ENCODE measurements at regions not wholly inside any gene's neighbourhood (a gene's known extent, or its start where the extent isn't known, plus 50 kb on each side); places are given as distances from the start of the nearest gene placed in this dataset.

- H3K4me3 Mint-ChIP-seq = no peak overlapping the region
- no peaks in the 10 kb centered on the region for H3K9me3 Mint-ChIP-seq
- H3K27me3 Mint-ChIP-seq = peaks cover 5% of the 10 kb centered on the region
- no peak overlapping the region for H3K27ac Mint-ChIP-seq
- no peaks in the 10 kb centered on the region for H3K4me1 Mint-ChIP-seq
- no peaks in the 10 kb centered on the region for H3K36me3 Mint-ChIP-seq
These were observed 49.9 kb upstream of the MAFB start for GRCh38 chr20:40738976-40739375.

GRCh38 chr20:40739841-40740240 lies 50.8 kb upstream of the MAFB start:
- Mint-ChIP-seq H3K27me3 (peaks cover 3% of the 10 kb centered on the region), H3K27ac (no peak overlapping the region), H3K9me3 (no peaks in the 10 kb centered on the region), H3K4me1 (no peaks in the 10 kb centered on the region), H3K36me3 (no peaks in the 10 kb centered on the region), H3K4me3 (no peak overlapping the region)

GRCh38 chr20:40741507-40742106 lies 52.6 kb upstream of the MAFB start:
- no peak overlapping the region for H3K27ac Mint-ChIP-seq

GRCh38 chr20:40743141-40743775 lies 54.2 kb upstream of the MAFB start:
- no peaks in the 10 kb centered on the region for H3K36me3 Mint-ChIP-seq
- no peak overlapping the region for H3K27ac Mint-ChIP-seq
- peaks cover 1% of the 10 kb centered on the region for H3K27me3 Mint-ChIP-seq
- no peak overlapping the region for H3K4me3 Mint-ChIP-seq
- H3K9me3 Mint-ChIP-seq = no peaks in the 10 kb centered on the region
- H3K4me1 Mint-ChIP-seq = no peaks in the 10 kb centered on the region

More at GRCh38 chr20:40741507-40742106, 52.6 kb upstream of the MAFB start:
- Mint-ChIP-seq H3K4me1 (no peaks in the 10 kb centered on the region), H3K36me3 (no peaks in the 10 kb centered on the region), H3K4me3 (no peak overlapping the region), H3K27me3 (peaks cover 3% of the 10 kb centered on the region), H3K9me3 (no peaks in the 10 kb centered on the region)

GRCh38 chr20:40744072-40744817 lies 55.2 kb upstream of the MAFB start:
- Mint-ChIP-seq H3K9me3 (no peaks in the 10 kb centered on the region), H3K4me3 (no peak overlapping the region), H3K36me3 (no peaks in the 10 kb centered on the region), H3K4me1 (no peaks in the 10 kb centered on the region), H3K27ac (no peak overlapping the region), H3K27me3 (peaks cover 1% of the 10 kb centered on the region)

GRCh38 chr20:40744818-40745175 lies 55.8 kb upstream of the MAFB start:
- peaks cover 1% of the 10 kb centered on the region for H3K27me3 Mint-ChIP-seq
- H3K9me3 Mint-ChIP-seq = no peaks in the 10 kb centered on the region
- no peak overlapping the region for H3K27ac Mint-ChIP-seq
- no peaks in the 10 kb centered on the region for H3K4me1 Mint-ChIP-seq
- no peaks in the 10 kb centered on the region for H3K36me3 Mint-ChIP-seq
- H3K4me3 Mint-ChIP-seq = no peak overlapping the region

GRCh38 chr20:40746251-40746650 lies 57.2 kb upstream of the MAFB start:
- Mint-ChIP-seq H3K36me3 (no peaks in the 10 kb centered on the region), H3K4me3 (no peak overlapping the region), H3K4me1 (no peaks in the 10 kb centered on the region), H3K9me3 (no peaks in the 10 kb centered on the region), H3K27me3 (peaks cover 1% of the 10 kb centered on the region), H3K27ac (no peak overlapping the region)

- Mint-ChIP-seq H3K4me1 (no peaks in the 10 kb centered on the region), H3K27me3 (peaks cover 1% of the 10 kb centered on the region), H3K9me3 (no peaks in the 10 kb centered on the region), H3K36me3 (no peaks in the 10 kb centered on the region), H3K27ac (no peak overlapping the region), H3K4me3 (no peak overlapping the region)
These were observed 59.1 kb upstream of the MAFB start for GRCh38 chr20:40748182-40748581.

GRCh38 chr20:40749985-40750506 lies 61.0 kb upstream of the MAFB start:
- Mint-ChIP-seq H3K4me1 (no peaks in the 10 kb centered on the region), H3K36me3 (no peaks in the 10 kb centered on the region), H3K27me3 (no peaks in the 10 kb centered on the region), H3K9me3 (no peaks in the 10 kb centered on the region), H3K4me3 (no peak overlapping the region), H3K27ac (no peak overlapping the region)

GRCh38 chr20:40750541-40751035 lies 61.6 kb upstream of the MAFB start:
- Mint-ChIP-seq H3K36me3 (no peaks in the 10 kb centered on the region), H3K27ac (no peak overlapping the region), H3K4me3 (no peak overlapping the region), H3K27me3 (no peaks in the 10 kb centered on the region), H3K9me3 (no peaks in the 10 kb centered on the region), H3K4me1 (no peaks in the 10 kb centered on the region)

GRCh38 chr20:40753472-40753871 lies 64.4 kb upstream of the MAFB start:
- Mint-ChIP-seq H3K27ac (no peak overlapping the region), H3K4me3 (no peak overlapping the region), H3K4me1 (peaks cover 23% of the 10 kb centered on the region), H3K27me3 (no peaks in the 10 kb centered on the region), H3K9me3 (no peaks in the 10 kb centered on the region), H3K36me3 (no peaks in the 10 kb centered on the region)

- Mint-ChIP-seq H3K27ac (no peak overlapping the region), H3K9me3 (no peaks in the 10 kb centered on the region), H3K27me3 (no peaks in the 10 kb centered on the region), H3K4me1 (peaks cover 28% of the 10 kb centered on the region), H3K36me3 (no peaks in the 10 kb centered on the region), H3K4me3 (no peak overlapping the region)
These were observed 65.4 kb upstream of the MAFB start for GRCh38 chr20:40754339-40754943.

- Mint-ChIP-seq H3K27me3 (no peaks in the 10 kb centered on the region), H3K27ac (peak overlapping the region; percentile 1), H3K4me3 (no peak overlapping the region), H3K36me3 (no peaks in the 10 kb centered on the region), H3K4me1 (peaks cover 28% of the 10 kb centered on the region), H3K9me3 (no peaks in the 10 kb centered on the region)
These were observed 68.1 kb upstream of the MAFB start for GRCh38 chr20:40757087-40757486.

- Mint-ChIP-seq H3K36me3 (no peaks in the 10 kb centered on the region), H3K27me3 (no peaks in the 10 kb centered on the region), H3K27ac (no peak overlapping the region), H3K9me3 (no peaks in the 10 kb centered on the region), H3K4me3 (no peak overlapping the region), H3K4me1 (peaks cover 28% of the 10 kb centered on the region)
These were observed 69.8 kb upstream of the MAFB start for GRCh38 chr20:40758790-40759189.

GRCh38 chr20:40760399-40760798 lies 71.4 kb upstream of the MAFB start:
- Mint-ChIP-seq H3K27ac (no peak overlapping the region), H3K36me3 (no peaks in the 10 kb centered on the region)

More at GRCh38 chr20:40760399-40760798, 71.4 kb upstream of the MAFB start:
- Mint-ChIP-seq H3K9me3 (no peaks in the 10 kb centered on the region), H3K4me1 (peaks cover 28% of the 10 kb centered on the region), H3K4me3 (no peak overlapping the region), H3K27me3 (no peaks in the 10 kb centered on the region)
